ENCODE measurements at regions not wholly inside any gene's neighbourhood (a gene's known extent, or its start where the extent isn't known, plus 50 kb on each side); places are given as distances from the start of the nearest gene placed in this dataset.
"Not testable (repeated sequence)": the region's sequence is repeated elsewhere in the genome, so short reads cannot be mapped to it uniquely, and the experiment has no call there.

- H3K4me3 Mint-ChIP-seq (ENCODE audit: unreplicated experiment); DNase-seq; H3K36me3 Mint-ChIP-seq (ENCODE audit: unreplicated experiment); H3K9me3 Mint-ChIP-seq (ENCODE audit: unreplicated experiment); H3K4me1 Mint-ChIP-seq (ENCODE audit: low read depth, unreplicated experiment); H3K27ac Mint-ChIP-seq (ENCODE audit: unreplicated experiment); H3K27me3 Mint-ChIP-seq (ENCODE audit: unreplicated experiment): not testable (repeated sequence)
These were observed 100.6 kb downstream of the DEFB131A start for GRCh38 chr4:9544851-9545250.

GRCh38 chr4:9547470-9547869 is 103.3 kb downstream of the DEFB131A start:
- not testable (repeated sequence) for H3K4me3 Mint-ChIP-seq (ENCODE audit: unreplicated experiment); H3K4me1 Mint-ChIP-seq (ENCODE audit: low read depth, unreplicated experiment); H3K36me3 Mint-ChIP-seq (ENCODE audit: unreplicated experiment); H3K27ac Mint-ChIP-seq (ENCODE audit: unreplicated experiment); DNase-seq; H3K27me3 Mint-ChIP-seq (ENCODE audit: unreplicated experiment); H3K9me3 Mint-ChIP-seq (ENCODE audit: unreplicated experiment)

- not testable (repeated sequence) for H3K9me3 Mint-ChIP-seq (ENCODE audit: unreplicated experiment); H3K27ac Mint-ChIP-seq (ENCODE audit: unreplicated experiment); DNase-seq; H3K4me1 Mint-ChIP-seq (ENCODE audit: low read depth, unreplicated experiment); H3K4me3 Mint-ChIP-seq (ENCODE audit: unreplicated experiment); H3K36me3 Mint-ChIP-seq (ENCODE audit: unreplicated experiment); H3K27me3 Mint-ChIP-seq (ENCODE audit: unreplicated experiment)
These were observed 111.9 kb downstream of the DEFB131A start for GRCh38 chr4:9556076-9556475.

- TF ChIP-seq CTCF (IDR thresholded peaks at IDR 0.05; ENCODE audit: partially characterized antibody, unreplicated experiment): peak; percentile 29
- peaks cover 23% of the 10 kb centered on the region for H3K36me3 Mint-ChIP-seq (ENCODE audit: unreplicated experiment)
- not testable (repeated sequence) for H3K9me3 Mint-ChIP-seq (ENCODE audit: unreplicated experiment); H3K4me1 Mint-ChIP-seq (ENCODE audit: low read depth, unreplicated experiment); H3K4me3 Mint-ChIP-seq (ENCODE audit: unreplicated experiment); H3K27ac Mint-ChIP-seq (ENCODE audit: unreplicated experiment); H3K27me3 Mint-ChIP-seq (ENCODE audit: unreplicated experiment); DNase-seq
These were observed 133.7 kb downstream of the DEFB131A start for GRCh38 chr4:9577869-9578268.

- not testable (repeated sequence) for H3K4me3 Mint-ChIP-seq (ENCODE audit: unreplicated experiment); H3K4me1 Mint-ChIP-seq (ENCODE audit: low read depth, unreplicated experiment); DNase-seq; H3K9me3 Mint-ChIP-seq (ENCODE audit: unreplicated experiment); H3K27ac Mint-ChIP-seq (ENCODE audit: unreplicated experiment); H3K27me3 Mint-ChIP-seq (ENCODE audit: unreplicated experiment)
- peaks cover 10% of the 10 kb centered on the region for H3K36me3 Mint-ChIP-seq (ENCODE audit: unreplicated experiment)
These were observed 138.7 kb downstream of the DEFB131A start for GRCh38 chr4:9582880-9583279.

- Mint-ChIP-seq H3K4me3 (ENCODE audit: unreplicated experiment) (no peak overlapping the region), H3K9me3 (ENCODE audit: unreplicated experiment) (peaks cover 2% of the 10 kb centered on the region), H3K36me3 (ENCODE audit: unreplicated experiment) (peaks cover 5% of the 10 kb centered on the region), H3K27ac (ENCODE audit: unreplicated experiment) (no peak overlapping the region), H3K4me1 (ENCODE audit: low read depth, unreplicated experiment) (peaks cover 5% of the 10 kb centered on the region), H3K27me3 (ENCODE audit: unreplicated experiment) (no peaks in the 10 kb centered on the region)
- no peak for DNase-seq
- TF ChIP-seq CTCF (IDR thresholded peaks at IDR 0.05; ENCODE audit: partially characterized antibody, unreplicated experiment): no peak
These were observed 147.8 kb downstream of the DEFB131A start for GRCh38 chr4:9592010-9592409.

GRCh38 chr4:9594948-9595347 is 150.7 kb downstream of the DEFB131A start:
- no peak for TF ChIP-seq CTCF (IDR thresholded peaks at IDR 0.05; ENCODE audit: partially characterized antibody, unreplicated experiment)
- Mint-ChIP-seq H3K36me3 (ENCODE audit: unreplicated experiment) (peaks cover 5% of the 10 kb centered on the region), H3K27me3 (ENCODE audit: unreplicated experiment) (no peaks in the 10 kb centered on the region), H3K4me1 (ENCODE audit: low read depth, unreplicated experiment) (peaks cover 5% of the 10 kb centered on the region), H3K27ac (ENCODE audit: unreplicated experiment) (no peak overlapping the region), H3K9me3 (ENCODE audit: unreplicated experiment) (peaks cover 2% of the 10 kb centered on the region), H3K4me3 (ENCODE audit: unreplicated experiment) (no peak overlapping the region)
- no peak for DNase-seq

GRCh38 chr4:9595531-9595930 is 151.3 kb downstream of the DEFB131A start:
- H3K9me3 Mint-ChIP-seq (ENCODE audit: unreplicated experiment); H3K4me3 Mint-ChIP-seq (ENCODE audit: unreplicated experiment); DNase-seq; H3K36me3 Mint-ChIP-seq (ENCODE audit: unreplicated experiment); H3K4me1 Mint-ChIP-seq (ENCODE audit: low read depth, unreplicated experiment); H3K27me3 Mint-ChIP-seq (ENCODE audit: unreplicated experiment); H3K27ac Mint-ChIP-seq (ENCODE audit: unreplicated experiment): not testable (repeated sequence)
